Lung (tissue), 11 donors: ENCODE measurements at regions not wholly inside any gene's neighbourhood (a gene's known extent, or its start where the extent isn't known, plus 50 kb on each side); places are given as distances from the start of the nearest gene placed in this dataset.
A peak's percentile ranks its signal among the peaks of the same experiment; 100 is the strongest.

ENCODE experiments used
- ATAC-seq: fragments of 200-7000 bp; cut with Tn5 transposase; one replicate; pipeline ENCODE4 v1.9.1; 2020; ENCODE audit warnings: moderate number of reproducible peaks; ENCODE audit not compliant: insufficient read depth, low FRiP score
- DNase-seq, 3 donors: peaks; one replicate each; pipeline ENCODE4 v3.0.0-alpha.2; 2013 to 2017
- H3K27ac ChIP-seq, 2 donors: one replicate each; pipeline ENCODE4 v1.5.1; 2013; ENCODE audit warnings: mild to moderate bottlenecking in 2 of 2, moderate library complexity in 2 of 2, control low read depth in 1 of 2, inconsistent platforms in 1 of 2, low read depth in 1 of 2, low read length in 1 of 2
- H3K27me3 ChIP-seq, 3 donors: one replicate each; pipeline ENCODE4 v1.5.1; 2013; ENCODE audit warnings: low read length in 2 of 3; ENCODE audit not compliant: control insufficient read depth in 3 of 3, insufficient read depth in 3 of 3
- H3K36me3 ChIP-seq, 4 donors: one replicate each; pipeline ENCODE4 v1.5.1; 2013; ENCODE audit warnings: low read length in 4 of 4, mild to moderate bottlenecking in 1 of 4, moderate library complexity in 1 of 4; ENCODE audit not compliant: control insufficient read depth in 4 of 4, insufficient read depth in 4 of 4
- H3K4me1 ChIP-seq, 5 donors: one replicate each; pipeline ENCODE4 v1.5.1; 2013; ENCODE audit warnings: low read length in 5 of 5, mild to moderate bottlenecking in 2 of 5, moderate library complexity in 1 of 5; ENCODE audit not compliant: control insufficient read depth in 5 of 5, insufficient read depth in 5 of 5
- H3K4me3 ChIP-seq: one replicate; pipeline ENCODE4 v1.5.1; 2013; ENCODE audit warnings: mild to moderate bottlenecking, control low read depth, moderate library complexity
- H3K9ac ChIP-seq, 2 donors: one replicate each; pipeline ENCODE4 v1.5.1; 2013; ENCODE audit warnings: low read length in 2 of 2, control low read depth in 1 of 2; ENCODE audit not compliant: insufficient read depth in 1 of 2
- H3K9me3 ChIP-seq, 4 donors: one replicate each; pipeline ENCODE4 v1.5.1; 2013; ENCODE audit warnings: low read length in 3 of 4, mild to moderate bottlenecking in 1 of 4, moderate library complexity in 1 of 4; ENCODE audit not compliant: control insufficient read depth in 4 of 4, insufficient read depth in 3 of 4
- WGBS, 2 donors: extraction: QIAGEN DNeasy Blood & Tissue Kit; methylation state at CpG; one replicate each; pipeline ENCODE4 v1.1.7; 2013; 5-methylcytosine and 5-hydroxymethylcytosine counted together
- TF ChIP-seq, protein P1 (sequence below): IDR thresholded peaks from 2 replicates; pipeline ENCODE4 v1.5.1; 2012; ENCODE audit warnings: mild to moderate bottlenecking; ENCODE audit errors: control extremely low read depth, extremely low read depth
- donor health status: control.
- donor health status: control.
- donor health status: Bipolar disorder and iron deficiency.
- donor health status: healthy.
- donor health status: DM: yes; HTN: yes; CAD: no.

DNA sequence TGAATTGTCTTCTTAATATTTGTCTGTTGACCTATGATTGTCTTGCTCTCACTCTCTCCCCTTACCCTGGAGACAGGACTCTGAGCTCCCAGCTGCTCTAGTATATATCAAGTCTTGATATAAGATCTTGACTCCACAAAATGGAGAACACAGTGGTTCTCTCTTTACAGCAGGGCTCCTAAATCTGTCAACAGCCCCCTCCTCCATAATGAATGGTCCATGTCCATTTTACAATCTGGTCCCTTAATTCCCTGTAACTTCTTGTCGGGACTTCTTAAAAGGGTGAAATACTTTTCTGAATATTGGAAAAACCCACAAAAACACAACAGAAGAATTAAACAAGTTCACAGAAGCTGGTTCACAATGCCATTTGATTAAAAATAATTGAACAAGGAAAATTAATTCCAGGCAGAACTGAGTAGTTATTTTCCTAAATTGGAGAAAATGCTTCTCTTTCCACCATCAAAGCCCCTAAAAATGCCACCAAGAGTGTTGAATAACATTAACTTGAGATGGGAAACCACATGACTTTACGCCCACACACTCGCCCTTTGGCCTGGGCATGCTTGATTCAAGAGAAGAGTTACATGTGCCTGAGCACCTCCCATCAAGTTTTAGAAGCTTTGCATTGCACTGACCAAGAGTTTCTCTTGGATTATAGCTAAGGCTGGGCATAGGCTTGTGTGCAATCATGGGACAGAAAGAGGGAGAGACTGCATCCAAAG is 109.8 kb downstream of the TOMM20 start:
- Histone ChIP-seq H3K4me1 (peaks cover 0 to 14% (median 5%) of the 10 kb centered on the region in 5 donors), H3K27me3 (no peaks in the 10 kb centered on the region), H3K36me3 (no peaks in the 10 kb centered on the region), H3K27ac (no peak overlapping the region), H3K4me3 (no peak overlapping the region), H3K9me3 (peaks cover 0 to 2% (median 0%) of the 10 kb centered on the region in 4 donors), H3K9ac (no peak overlapping the region)
- 93 to 95% methylated on average over 3 of the region's 3 CpGs for WGBS, 2 donors
- TF ChIP-seq, protein P1, sequence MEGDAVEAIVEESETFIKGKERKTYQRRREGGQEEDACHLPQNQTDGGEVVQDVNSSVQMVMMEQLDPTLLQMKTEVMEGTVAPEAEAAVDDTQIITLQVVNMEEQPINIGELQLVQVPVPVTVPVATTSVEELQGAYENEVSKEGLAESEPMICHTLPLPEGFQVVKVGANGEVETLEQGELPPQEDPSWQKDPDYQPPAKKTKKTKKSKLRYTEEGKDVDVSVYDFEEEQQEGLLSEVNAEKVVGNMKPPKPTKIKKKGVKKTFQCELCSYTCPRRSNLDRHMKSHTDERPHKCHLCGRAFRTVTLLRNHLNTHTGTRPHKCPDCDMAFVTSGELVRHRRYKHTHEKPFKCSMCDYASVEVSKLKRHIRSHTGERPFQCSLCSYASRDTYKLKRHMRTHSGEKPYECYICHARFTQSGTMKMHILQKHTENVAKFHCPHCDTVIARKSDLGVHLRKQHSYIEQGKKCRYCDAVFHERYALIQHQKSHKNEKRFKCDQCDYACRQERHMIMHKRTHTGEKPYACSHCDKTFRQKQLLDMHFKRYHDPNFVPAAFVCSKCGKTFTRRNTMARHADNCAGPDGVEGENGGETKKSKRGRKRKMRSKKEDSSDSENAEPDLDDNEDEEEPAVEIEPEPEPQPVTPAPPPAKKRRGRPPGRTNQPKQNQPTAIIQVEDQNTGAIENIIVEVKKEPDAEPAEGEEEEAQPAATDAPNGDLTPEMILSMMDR = no peak
- DNase-seq = no peak
- no peak for ATAC-seq

DNA sequence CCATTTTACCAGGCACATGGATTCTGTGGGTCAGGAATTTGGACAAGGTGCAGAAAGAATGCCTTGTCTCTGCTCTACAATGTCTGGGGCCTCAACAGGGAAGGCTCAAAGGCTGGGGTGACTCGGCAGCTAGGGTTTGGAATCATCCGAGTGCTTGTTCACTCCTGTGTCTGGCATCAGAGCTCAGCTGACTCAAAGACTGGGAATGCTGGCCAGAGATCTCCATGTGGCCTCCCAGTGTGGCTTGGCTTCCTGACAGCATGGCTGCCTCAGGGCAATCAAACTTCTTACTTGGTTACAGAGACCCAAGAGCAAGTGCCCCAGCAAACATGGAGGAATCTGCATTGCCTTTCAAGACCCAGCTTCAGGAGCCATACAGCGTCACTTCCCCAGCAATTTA is 110.5 kb downstream of the TOMM20 start:
- no peak for DNase-seq
- no peak for ATAC-seq
- TF ChIP-seq, protein P1 = no peak
- peaks cover 0 to 2% (median 0%) of the 10 kb centered on the region in 4 donors for H3K9me3 ChIP-seq
- 91 to 97% methylated on average over 3 of the region's 3 CpGs for whole genome bisulfite sequencing, 2 donors
- no peak overlapping the region for H3K4me3 ChIP-seq
- H3K36me3 ChIP-seq = no peaks in the 10 kb centered on the region
- H3K27me3 ChIP-seq = no peaks in the 10 kb centered on the region
- peaks cover 0 to 12% (median 5%) of the 10 kb centered on the region in 5 donors for H3K4me1 ChIP-seq
- H3K27ac ChIP-seq = peak overlapping the region in 1 of 2 donors; percentile 22
- H3K9ac ChIP-seq = no peak overlapping the region

DNA sequence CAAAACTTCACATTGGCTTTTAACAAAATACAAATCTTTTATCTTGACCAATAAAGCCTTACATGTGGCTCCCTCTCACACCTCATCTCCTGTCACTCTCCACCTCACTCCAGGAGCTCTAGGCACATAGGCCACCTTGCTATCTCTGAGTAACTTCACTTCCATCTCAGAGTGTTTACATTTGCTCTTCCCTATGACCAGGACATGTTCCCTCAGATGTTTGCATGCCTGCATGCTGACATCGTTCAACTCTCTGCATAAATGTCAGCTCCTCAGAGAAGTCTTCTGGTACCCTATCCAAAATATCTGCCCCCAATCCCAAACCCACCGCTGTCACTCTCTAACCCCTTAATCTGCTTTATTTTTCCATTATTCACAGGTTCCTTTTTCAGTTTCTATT is 110.9 kb downstream of the TOMM20 start:
- Histone ChIP-seq H3K27ac (peak overlapping the region in 1 of 2 donors; percentile 22), H3K36me3 (no peaks in the 10 kb centered on the region), H3K9me3 (peaks cover 0 to 2% (median 0%) of the 10 kb centered on the region in 4 donors), H3K9ac (no peak overlapping the region), H3K4me1 (peaks cover 0 to 12% (median 5%) of the 10 kb centered on the region in 5 donors), H3K4me3 (no peak overlapping the region), H3K27me3 (no peaks in the 10 kb centered on the region)
- WGBS, 2 donors = 75 to 84% methylated on average over 2 of the region's 2 CpGs
- DNase-seq (no peak), ATAC-seq (no peak)
- TF ChIP-seq, protein P1 = no peak
